GM12878 (cell line): ENCODE measurements at regions not wholly inside any gene's neighbourhood (a gene's known extent, or its start where the extent isn't known, plus 50 kb on each side); places are given as distances from the start of the nearest gene placed in this dataset.

Experiments
- ATAC-seq: fragments of 200-7000 bp; cut with Tn5 transposase; 3 replicates; pipeline ENCODE4 v1.9.1; 2020; ENCODE audit warnings: mild to moderate bottlenecking, moderate library complexity
- BruUV-seq: library from RNA; stranded (reverse); fragments of 400-500 nt; replicated peaks from 2 replicates; lab custom pipeline; 2021; lab: Mats Ljungman, UMichigan
- CTCF ChIA-PET: fragments of 300-600 bp; sonication (Branson Sonifier 250); formaldehyde crosslinking; extraction: SDS; loops from one replicate; lab custom pipeline; 2021; ENCODE audit warnings: inconsistent platforms; lab: Yijun Ruan, JAX
- POLR2A ChIA-PET: fragments of 350-600 bp; formaldehyde crosslinking; extraction: SDS; loops from one replicate; lab custom pipeline; 2021; ENCODE audit warnings: inconsistent platforms; lab: Charles Lee
- RAD21 ChIA-PET: fragments of 300-600 bp; sonication (Branson Sonifier 250); formaldehyde crosslinking; loops from one replicate; lab custom pipeline; 2023; ENCODE audit warnings: antibody characterized with exemption; ENCODE audit not compliant: unreplicated experiment; lab: Charles Lee
- SMC1A ChIA-PET: fragments of 300-600 bp; sonication (Branson Sonifier 250); formaldehyde crosslinking; loops from one replicate; lab custom pipeline; 2023; ENCODE audit not compliant: unreplicated experiment, uncharacterized antibody; lab: Charles Lee
- DNase-seq: peaks from one replicate; pipeline ENCODE4 v3.0.0-alpha.2; 2011; ENCODE audit warnings: low read depth, low spot score
- FAIRE-seq: peaks from 3 replicates; lab custom pipeline; 2011; peaks lifted over from hg19 to GRCh38; lab: Jason Lieb, UNC
- H2AFZ ChIP-seq: 2 replicates; pipeline ENCODE4 v1.6.0; 2011; ENCODE audit warnings: low read depth, low read length, control low read depth; ENCODE audit not compliant: control insufficient read depth
- H3K27ac ChIP-seq: 2 replicates; pipeline ENCODE4 v1.5.1; 2011; ENCODE audit warnings: control low read depth; ENCODE audit not compliant: control insufficient read depth, insufficient read depth
- H3K27me3 ChIP-seq, 2 experiments: replicated peaks in 1 of 2; 2 replicates each; pipeline versions ENCODE4 v1.6.0 to v1.6.1; 2011; ENCODE audit warnings: low read length in 1 of 2; ENCODE audit not compliant: control insufficient read depth in 2 of 2, insufficient read depth in 2 of 2
- H3K36me3 ChIP-seq, 2 experiments: 2 replicates each; pipeline ENCODE4 v1.5.1; 2011; ENCODE audit warnings: low read length in 1 of 2; ENCODE audit not compliant: control insufficient read depth in 2 of 2, insufficient read depth in 2 of 2
- H3K4me1 ChIP-seq: 2 replicates; pipeline ENCODE4 v1.6.1; 2011; ENCODE audit warnings: mild to moderate bottlenecking, low read length, moderate library complexity, mixed read lengths; ENCODE audit not compliant: control insufficient read depth, insufficient read depth
- H3K4me2 ChIP-seq: 2 replicates; pipeline ENCODE4 v1.6.0; 2011; ENCODE audit warnings: control low read depth; ENCODE audit not compliant: control insufficient read depth, insufficient read depth
- H3K4me3 ChIP-seq: fragments of 200-600 bp; sonication (generic); 2 replicates; pipeline ENCODE4 v1.5.1; 2016
- H3K79me2 ChIP-seq: 2 replicates; pipeline ENCODE4 v1.6.0; 2011; ENCODE audit warnings: low read length; ENCODE audit not compliant: control insufficient read depth, insufficient read depth
- H3K9ac ChIP-seq: 2 replicates; pipeline ENCODE4 v1.8.0; 2011; ENCODE audit warnings: low read length, control low read depth, mixed read lengths; ENCODE audit not compliant: control insufficient read depth, insufficient read depth
- H3K9me3 ChIP-seq: replicated peaks from 3 replicates; pipeline ENCODE4 v1.5.1; 2011; ENCODE audit warnings: mild to moderate bottlenecking, low read length; ENCODE audit not compliant: control insufficient read depth, insufficient read depth
- H4K20me1 ChIP-seq: 2 replicates; pipeline ENCODE4 v1.6.0; 2011; ENCODE audit not compliant: control insufficient read depth, insufficient read depth
- DPF2 ChIP-seq: fragments of 450-650 bp; IDR thresholded peaks from 2 replicates; pipeline ENCODE4 v1.6.1; 2017; ENCODE audit warnings: mild to moderate bottlenecking
- EED ChIP-seq: sonication (generic); IDR thresholded peaks from 2 replicates; pipeline ENCODE4 v1.6.1; 2016; ENCODE audit warnings: antibody characterized with exemption, low read depth
- ETV6 ChIP-seq, 2 experiments: fragments of 450-650 bp in 1 of 2; IDR thresholded peaks in 1 of 2; conservative IDR thresholded peaks in 1 of 2; 2 replicates each; pipeline ENCODE4 v1.6.1; 2014; ENCODE audit warnings: antibody characterized with exemption in 1 of 2, borderline replicate concordance in 1 of 2, low read depth in 1 of 2, mild to moderate bottlenecking in 1 of 2, moderate library complexity in 1 of 2
- HSF1 ChIP-seq: fragments of 150-350 bp; IDR thresholded peaks from 2 replicates; pipeline ENCODE4 v1.6.1; 2014; ENCODE audit warnings: mild to moderate bottlenecking, low read depth, low read length
- IKZF1 ChIP-seq: fragments of 450-650 bp; conservative IDR thresholded peaks from 2 replicates; pipeline ENCODE4 v1.6.1; 2017; ENCODE audit warnings: antibody characterized with exemption, mild to moderate bottlenecking
- IKZF2 ChIP-seq, 2 experiments: fragments of 450-650 bp; IDR thresholded peaks; 2 replicates each; pipeline ENCODE4 v1.6.1; 2017; ENCODE audit warnings: mild to moderate bottlenecking in 2 of 2, moderate library complexity in 2 of 2
- IRF4 ChIP-seq: IDR thresholded peaks from 2 replicates; pipeline ENCODE4 v1.6.1; 2011; ENCODE audit warnings: low read depth, low read length
- JUNB ChIP-seq: IDR thresholded peaks from 2 replicates; pipeline ENCODE4 v1.6.1; 2016; ENCODE audit warnings: antibody characterized with exemption, mild to moderate bottlenecking
- KDM1A ChIP-seq: fragments of 200-600 bp; sonication (generic); IDR thresholded peaks from 2 replicates; pipeline ENCODE4 v1.6.1; 2016; ENCODE audit warnings: borderline replicate concordance
- MTA2 ChIP-seq: fragments of 450-650 bp; IDR thresholded peaks from 2 replicates; pipeline ENCODE4 v1.6.1; 2016; ENCODE audit warnings: low read depth, mild to moderate bottlenecking, moderate library complexity
- RAD51 ChIP-seq: fragments of 450-650 bp; IDR thresholded peaks from 2 replicates; pipeline ENCODE4 v1.6.1; 2016; ENCODE audit warnings: moderate library complexity, mild to moderate bottlenecking, inconsistent platforms
- SPI1 ChIP-seq: IDR thresholded peaks from 2 replicates; pipeline ENCODE4 v1.6.1; 2011; ENCODE audit warnings: low read depth, mild to moderate bottlenecking, low read length, moderate library complexity, borderline replicate concordance; ENCODE audit not compliant: insufficient read depth
- ZZZ3 ChIP-seq: IDR thresholded peaks from 2 replicates; pipeline ENCODE4 v1.6.1; 2011; ENCODE audit warnings: low read depth; ENCODE audit not compliant: control insufficient read depth, insufficient read length
- WGBS: methylation state at CpG from one replicate; pipeline ENCODE4 v1.1.6; 2016; ENCODE audit warnings: low lambda C conversion rate; ENCODE audit not compliant: insufficient replicate concordance, insufficient coverage; ENCODE audit errors: missing lambda C conversion rate; 5-methylcytosine and 5-hydroxymethylcytosine counted together
- in situ Hi-C: fragments of 300-500 bp; cut with MboI; formaldehyde crosslinking; loops from 9 replicates; pipeline ENCODE4 v1.14.3; 2018; ENCODE audit warnings: mixed read lengths
- intact Hi-C: fragments of 100-400 bp; cut with micrococcal nuclease; formaldehyde crosslinking; loops from one replicate; pipeline ENCODE4 v1.14.2; 2022; ENCODE audit not compliant: unreplicated experiment
- TF ChIP-seq, protein P1 (sequence below): fragments of 450-650 bp; IDR thresholded peaks from 2 replicates; pipeline ENCODE4 v1.6.1; 2017; ENCODE audit warnings: mild to moderate bottlenecking

DNA sequence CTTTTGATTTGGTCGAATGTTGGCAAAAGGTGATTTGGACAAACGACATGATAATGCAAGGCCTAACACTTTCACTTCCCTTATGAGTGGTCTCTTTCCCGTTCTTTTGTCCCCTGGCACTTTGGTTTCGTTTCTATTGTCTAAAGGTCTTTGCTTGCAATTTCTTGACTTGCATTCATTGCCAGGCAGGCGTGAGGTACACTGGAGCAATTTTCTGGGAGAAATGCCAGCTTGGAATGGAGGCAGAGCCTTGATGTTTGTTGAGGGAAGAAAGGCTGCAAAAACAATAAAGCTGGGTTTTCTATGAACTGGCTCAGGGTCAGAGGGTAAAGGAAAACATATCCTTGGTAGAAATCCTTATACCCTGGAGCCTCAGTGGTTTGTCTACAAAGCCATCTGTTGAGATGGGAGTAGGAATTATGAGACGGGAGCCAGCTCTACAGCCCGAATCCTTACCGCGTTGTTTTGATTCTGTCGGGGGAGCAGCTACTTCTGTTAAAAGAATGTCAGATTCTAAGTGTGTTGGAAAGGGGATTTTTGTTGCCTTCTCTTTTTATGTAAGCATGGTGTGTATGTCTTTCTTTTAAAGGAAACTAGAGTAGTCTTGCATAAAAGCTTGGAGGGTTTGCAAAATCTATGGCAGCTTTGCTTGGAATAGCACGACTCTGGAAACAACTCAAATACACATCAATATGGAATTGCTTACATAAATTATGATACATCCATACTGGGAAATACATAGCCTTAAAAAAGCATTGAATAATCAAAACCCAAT, 158.9 kb downstream of the RMI1 start:
- no peak overlapping the region for H2AFZ ChIP-seq
- H4K20me1 ChIP-seq, result no peaks in the 10 kb centered on the region
- no peaks in the 10 kb centered on the region for H3K9me3 ChIP-seq
- no peak overlapping the region for H3K4me3 ChIP-seq
- DNase-seq (peak; percentile 30), FAIRE-seq (no peak), ATAC-seq (peak; percentile 76)
- no peak overlapping the region for H3K27ac ChIP-seq
- CTCF ChIA-PET, result interaction anchor here (0.6 to 2.2 kb wide), 3 partner anchors 34 to 246 kb away, joined by 3 to 11 read pairs (median 3); no protein-coding TSS in a partner anchor
- H3K9ac ChIP-seq, result no peak overlapping the region
- H3K4me1 ChIP-seq, result peaks cover 5% of the 10 kb centered on the region; the same call in 1 of the 2 replicates
- POLR2A ChIA-PET, result no interaction called here
- BruUV-seq, result no TSS peak
- intact Hi-C loops, result no loop called here
- WGBS, result 44% methylated on average over 11 of the region's 11 CpGs
- no peaks in the 10 kb centered on the region; a peak in 2 of 4 replicates for H3K27me3 ChIP-seq
- RAD21 ChIA-PET, result no interaction called here
- TF ChIP-seq IRF4 (peak; percentile 78), IKZF1 (peak; percentile 60), EED (peak; percentile 59), RAD51 (no peak), HSF1 (no peak), ZZZ3 (no peak), ETV6 (conservative IDR thresholded peaks at IDR 0.05 in 1 of 2, IDR thresholded peaks at IDR 0.05 in 1 of 2; ENCODE audit: borderline replicate concordance in 1 of 2, low read depth in 1 of 2) (peak in 1 of 2 experiments; percentile 29; a peak in 1 of 4 replicates), JUNB (peak; percentile 66; the same call in 1 of the 2 replicates), DPF2 (0 out of 2 replicates have a peak, but pooled peaks have one; percentile 29), IKZF2 (IDR thresholded peaks at IDR 0.05) (peak; percentile 80 to 84), KDM1A (no peak), SPI1 (peak; percentile 53; the same call in 1 of the 2 replicates), MTA2 (0 out of 2 replicates have a peak, but pooled peaks have one; percentile 10)
- TF ChIP-seq, protein P1, sequence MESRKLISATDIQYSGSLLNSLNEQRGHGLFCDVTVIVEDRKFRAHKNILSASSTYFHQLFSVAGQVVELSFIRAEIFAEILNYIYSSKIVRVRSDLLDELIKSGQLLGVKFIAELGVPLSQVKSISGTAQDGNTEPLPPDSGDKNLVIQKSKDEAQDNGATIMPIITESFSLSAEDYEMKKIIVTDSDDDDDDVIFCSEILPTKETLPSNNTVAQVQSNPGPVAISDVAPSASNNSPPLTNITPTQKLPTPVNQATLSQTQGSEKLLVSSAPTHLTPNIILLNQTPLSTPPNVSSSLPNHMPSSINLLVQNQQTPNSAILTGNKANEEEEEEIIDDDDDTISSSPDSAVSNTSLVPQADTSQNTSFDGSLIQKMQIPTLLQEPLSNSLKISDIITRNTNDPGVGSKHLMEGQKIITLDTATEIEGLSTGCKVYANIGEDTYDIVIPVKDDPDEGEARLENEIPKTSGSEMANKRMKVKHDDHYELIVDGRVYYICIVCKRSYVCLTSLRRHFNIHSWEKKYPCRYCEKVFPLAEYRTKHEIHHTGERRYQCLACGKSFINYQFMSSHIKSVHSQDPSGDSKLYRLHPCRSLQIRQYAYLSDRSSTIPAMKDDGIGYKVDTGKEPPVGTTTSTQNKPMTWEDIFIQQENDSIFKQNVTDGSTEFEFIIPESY, result no peak
- in situ Hi-C loops, result no loop called here
- SMC1A ChIA-PET, result interaction anchor here (0.9 kb wide), 1 partner anchor 44 kb away, joined by 3 read pairs; no protein-coding TSS in a partner anchor
- H3K36me3 ChIP-seq, result no peaks in the 10 kb centered on the region
- peak overlapping the region; percentile 28; the same call in 1 of the 2 replicates for H3K4me2 ChIP-seq
- H3K79me2 ChIP-seq, result no peaks in the 10 kb centered on the region
